ENCODE measurements at regions not wholly inside any gene's neighbourhood (a gene's known extent, or its start where the extent isn't known, plus 50 kb on each side); places are given as distances from the start of the nearest gene placed in this dataset.

- DNase-seq = no peak
- Histone ChIP-seq H3K4me3 (no peak overlapping the region), H3F3A (ENCODE audit: insufficient read depth, low read depth) (no peaks in the 10 kb centered on the region), H2AFZ (no peak overlapping the region), H3K4me1 (replicated peaks; ENCODE audit: insufficient read depth) (no peaks in the 10 kb centered on the region), H3K79me2 (ENCODE audit: low read depth) (no peaks in the 10 kb centered on the region), H3K36me3 (ENCODE audit: low read depth) (no peaks in the 10 kb centered on the region), H3K9me2 (ENCODE audit: insufficient read depth) (no peaks in the 10 kb centered on the region), H3K4me2 (no peak overlapping the region), H3K9me3 (ENCODE audit: insufficient read depth, low read depth) (no peaks in the 10 kb centered on the region), H3K27me3 (ENCODE audit: insufficient read depth, low read depth) (peaks cover 31% of the 10 kb centered on the region), H4K20me1 (ENCODE audit: insufficient read depth) (no peaks in the 10 kb centered on the region), H3K27ac (no peak overlapping the region)
- no peak for TF ChIP-seq CTCF (conservative IDR thresholded peaks at IDR 0.05)
- TF ChIP-seq EZH2 (IDR thresholded peaks at IDR 0.05; ENCODE audit: low read depth) = no peak
- intact Hi-C loops (cut with micrococcal nuclease; ENCODE audit: unreplicated experiment) = no loop called here
- CTCF ChIA-PET = no interaction called here
- BruUV-seq (replicated peaks) = no TSS peak
- POLR2A ChIA-PET (ENCODE audit: unreplicated experiment) = no interaction called here
These were observed 124.9 kb upstream of the OLIG2 start for GRCh38 chr21:32900814-32901213.

GRCh38 chr21:32907521-32907920 is 118.2 kb upstream of the OLIG2 start:
- Histone ChIP-seq H3K9me3 (ENCODE audit: insufficient read depth, low read depth) (no peaks in the 10 kb centered on the region), H2AFZ (no peak overlapping the region), H3K4me2 (no peak overlapping the region), H3K36me3 (ENCODE audit: low read depth) (no peaks in the 10 kb centered on the region), H3K27me3 (ENCODE audit: insufficient read depth, low read depth) (peaks cover 7% of the 10 kb centered on the region; the same call in 1 of the 2 replicates), H4K20me1 (ENCODE audit: insufficient read depth) (no peaks in the 10 kb centered on the region), H3K4me3 (no peak overlapping the region), H3F3A (ENCODE audit: insufficient read depth, low read depth) (no peaks in the 10 kb centered on the region), H3K79me2 (ENCODE audit: low read depth) (no peaks in the 10 kb centered on the region), H3K9me2 (ENCODE audit: insufficient read depth) (no peaks in the 10 kb centered on the region), H3K27ac (no peak overlapping the region), H3K4me1 (replicated peaks; ENCODE audit: insufficient read depth) (no peaks in the 10 kb centered on the region)
- no TSS peak for BruUV-seq (replicated peaks)
- intact Hi-C loops (cut with micrococcal nuclease; ENCODE audit: unreplicated experiment) = no loop called here
- no peak for TF ChIP-seq EZH2 (IDR thresholded peaks at IDR 0.05; ENCODE audit: low read depth)
- no peak for TF ChIP-seq CTCF (conservative IDR thresholded peaks at IDR 0.05)
- ChIA-PET POLR2A (ENCODE audit: unreplicated experiment) (no interaction called here), CTCF (no interaction called here)
- no peak for DNase-seq

- Histone ChIP-seq H4K20me1 (ENCODE audit: insufficient read depth) (no peaks in the 10 kb centered on the region), H3K9me3 (ENCODE audit: insufficient read depth, low read depth) (no peaks in the 10 kb centered on the region), H3K79me2 (ENCODE audit: low read depth) (no peaks in the 10 kb centered on the region), H3K4me1 (replicated peaks; ENCODE audit: insufficient read depth) (no peaks in the 10 kb centered on the region), H2AFZ (no peak overlapping the region), H3K27me3 (ENCODE audit: insufficient read depth, low read depth) (no peaks in the 10 kb centered on the region), H3F3A (ENCODE audit: insufficient read depth, low read depth) (no peaks in the 10 kb centered on the region), H3K36me3 (ENCODE audit: low read depth) (no peaks in the 10 kb centered on the region), H3K27ac (no peak overlapping the region), H3K9me2 (ENCODE audit: insufficient read depth) (no peaks in the 10 kb centered on the region), H3K4me3 (no peak overlapping the region), H3K4me2 (no peak overlapping the region)
- BruUV-seq (replicated peaks) = no TSS peak
- CTCF ChIA-PET = no interaction called here
- DNase-seq = no peak
- POLR2A ChIA-PET (ENCODE audit: unreplicated experiment) = no interaction called here
- no peak for TF ChIP-seq CTCF (conservative IDR thresholded peaks at IDR 0.05)
- TF ChIP-seq EZH2 (IDR thresholded peaks at IDR 0.05; ENCODE audit: low read depth) = no peak
- intact Hi-C loops (cut with micrococcal nuclease; ENCODE audit: unreplicated experiment) = no loop called here
These were observed 117.2 kb upstream of the OLIG2 start for GRCh38 chr21:32908534-32908933.
